ENCODE measurements at regions not wholly inside any gene's neighbourhood (a gene's known extent, or its start where the extent isn't known, plus 50 kb on each side); places are given as distances from the start of the nearest gene placed in this dataset.

DNA sequence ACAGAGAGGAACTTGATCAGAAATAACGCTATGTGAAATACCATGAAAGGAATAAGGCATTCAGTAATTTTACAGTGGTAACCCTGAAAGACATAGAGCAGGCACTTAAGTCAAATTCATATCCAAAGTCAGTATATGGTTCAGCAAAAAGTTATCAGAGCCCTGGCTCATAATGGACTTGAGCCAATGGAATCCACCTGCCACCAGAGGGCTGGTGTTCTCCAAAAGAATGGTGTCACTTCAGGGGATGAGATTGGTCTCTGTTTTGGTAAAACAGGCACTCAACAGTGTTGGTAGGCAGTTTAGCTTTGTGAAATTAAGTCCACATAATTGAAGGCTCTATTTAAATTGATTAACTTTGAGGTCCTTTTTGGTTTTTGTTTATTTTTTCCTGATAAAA lies 93.9 kb downstream of the LIG4 start:
- no peak overlapping the region for H3K27ac ChIP-seq
- H3K27me3 ChIP-seq = no peaks in the 10 kb centered on the region
- DNase-seq = no peak
- H3K4me1 ChIP-seq = no peaks in the 10 kb centered on the region
- intact Hi-C loops (cut with DNase I; ENCODE audit: low total_unique reads) = no loop called here
- H3K4me3 ChIP-seq = no peak overlapping the region
- TF ChIP-seq, protein P1, sequence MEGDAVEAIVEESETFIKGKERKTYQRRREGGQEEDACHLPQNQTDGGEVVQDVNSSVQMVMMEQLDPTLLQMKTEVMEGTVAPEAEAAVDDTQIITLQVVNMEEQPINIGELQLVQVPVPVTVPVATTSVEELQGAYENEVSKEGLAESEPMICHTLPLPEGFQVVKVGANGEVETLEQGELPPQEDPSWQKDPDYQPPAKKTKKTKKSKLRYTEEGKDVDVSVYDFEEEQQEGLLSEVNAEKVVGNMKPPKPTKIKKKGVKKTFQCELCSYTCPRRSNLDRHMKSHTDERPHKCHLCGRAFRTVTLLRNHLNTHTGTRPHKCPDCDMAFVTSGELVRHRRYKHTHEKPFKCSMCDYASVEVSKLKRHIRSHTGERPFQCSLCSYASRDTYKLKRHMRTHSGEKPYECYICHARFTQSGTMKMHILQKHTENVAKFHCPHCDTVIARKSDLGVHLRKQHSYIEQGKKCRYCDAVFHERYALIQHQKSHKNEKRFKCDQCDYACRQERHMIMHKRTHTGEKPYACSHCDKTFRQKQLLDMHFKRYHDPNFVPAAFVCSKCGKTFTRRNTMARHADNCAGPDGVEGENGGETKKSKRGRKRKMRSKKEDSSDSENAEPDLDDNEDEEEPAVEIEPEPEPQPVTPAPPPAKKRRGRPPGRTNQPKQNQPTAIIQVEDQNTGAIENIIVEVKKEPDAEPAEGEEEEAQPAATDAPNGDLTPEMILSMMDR (IDR thresholded peaks at IDR 0.05) = no peak
- TF ChIP-seq POLR2A (IDR thresholded peaks at IDR 0.05) = no peak
- H3K36me3 ChIP-seq = no peaks in the 10 kb centered on the region
- H3K9me3 ChIP-seq = no peaks in the 10 kb centered on the region
- WGBS, 5 donors = 84 to 97% (median 87%) methylated on average over 1 of the region's 1 CpG

DNA sequence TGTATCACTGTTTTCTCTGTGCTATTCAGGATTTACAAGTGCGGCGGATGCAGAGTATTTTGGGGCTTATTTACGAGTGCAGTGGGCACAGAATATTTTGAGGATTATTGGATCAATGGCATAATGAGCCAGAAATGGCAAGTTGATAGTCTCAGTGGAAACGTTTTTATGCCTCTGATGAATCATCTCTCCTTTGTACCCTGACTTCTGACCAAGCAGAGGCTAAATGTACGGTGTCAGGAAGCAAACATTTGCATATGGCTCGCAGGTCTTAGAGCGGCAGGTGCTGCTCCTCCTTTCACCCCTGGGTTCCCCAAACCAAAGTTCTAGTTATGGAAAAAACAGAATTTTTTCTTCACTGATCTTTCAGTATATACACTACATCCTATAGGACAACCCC lies 94.5 kb downstream of the LIG4 start:
- H3K9me3 ChIP-seq = no peaks in the 10 kb centered on the region
- H3K36me3 ChIP-seq = no peaks in the 10 kb centered on the region
- no peaks in the 10 kb centered on the region for H3K4me1 ChIP-seq
- 64 to 74% (median 71%) methylated on average over 7 of the region's 7 CpGs for WGBS, 5 donors
- H3K27me3 ChIP-seq = no peaks in the 10 kb centered on the region
- H3K27ac ChIP-seq = no peak overlapping the region
- DNase-seq = no peak
- no peak for TF ChIP-seq EP300 (IDR thresholded peaks at IDR 0.05)
- TF ChIP-seq, protein P1 (IDR thresholded peaks at IDR 0.05) = no peak
- no peak for TF ChIP-seq POLR2A (IDR thresholded peaks at IDR 0.05)
- no peak for TF ChIP-seq POLR2AphosphoS5 (IDR thresholded peaks at IDR 0.05)
- no peak overlapping the region for H3K4me3 ChIP-seq
- intact Hi-C loops (cut with DNase I; ENCODE audit: low total_unique reads) = no loop called here

DNA sequence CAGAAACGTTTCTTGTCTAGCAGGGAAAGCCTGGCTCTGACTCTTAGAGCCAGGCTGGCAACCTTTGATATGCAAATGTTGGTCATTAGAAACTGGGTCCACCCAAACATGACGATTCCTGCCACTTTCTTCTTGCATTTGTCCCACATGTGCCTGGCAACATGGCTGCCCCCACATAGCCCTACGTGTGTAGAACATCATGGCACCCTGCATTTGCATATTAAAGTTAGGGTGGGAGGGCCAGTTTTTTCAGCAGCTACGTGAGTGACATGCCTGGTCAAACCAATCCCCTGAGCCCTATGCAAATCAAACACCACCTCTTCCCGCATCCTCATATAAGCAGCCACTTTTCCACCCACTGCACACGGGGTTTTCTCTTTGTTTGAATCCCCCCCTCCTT lies 95.0 kb downstream of the LIG4 start:
- no peak for TF ChIP-seq POLR2AphosphoS5 (IDR thresholded peaks at IDR 0.05)
- TF ChIP-seq POLR2A (IDR thresholded peaks at IDR 0.05) = no peak
- no peak for TF ChIP-seq EP300 (IDR thresholded peaks at IDR 0.05)
- TF ChIP-seq, protein P1 (IDR thresholded peaks at IDR 0.05) = no peak
- Histone ChIP-seq H3K9me3 (no peaks in the 10 kb centered on the region), H3K27me3 (no peaks in the 10 kb centered on the region), H3K4me3 (no peak overlapping the region), H3K4me1 (no peaks in the 10 kb centered on the region), H3K27ac (no peak overlapping the region), H3K36me3 (no peaks in the 10 kb centered on the region)
- DNase-seq = no peak
- 74 to 83% (median 79%) methylated on average over 6 of the region's 6 CpGs for WGBS, 5 donors
- intact Hi-C loops (cut with DNase I; ENCODE audit: low total_unique reads) = no loop called here

DNA sequence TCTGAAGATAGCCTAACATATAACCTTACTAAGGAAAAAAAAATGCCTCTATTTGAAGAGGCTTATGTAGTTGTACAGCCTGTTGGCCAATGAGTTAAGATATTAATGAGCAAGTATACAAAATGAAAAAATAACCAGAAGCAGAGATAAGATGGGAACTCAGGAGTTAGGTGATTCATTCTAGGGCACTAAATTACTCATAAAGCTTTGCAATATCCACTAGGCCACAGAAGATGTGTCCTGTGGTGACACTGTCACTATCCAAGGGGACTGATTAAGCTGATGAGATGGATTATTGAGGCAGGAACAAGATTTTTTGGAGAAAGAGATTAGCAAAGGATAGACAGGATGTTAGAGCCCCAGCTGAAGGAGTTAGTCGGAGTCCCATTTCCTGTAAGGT lies 99.6 kb downstream of the LIG4 start:
- intact Hi-C loops (cut with DNase I; ENCODE audit: low total_unique reads) = no loop called here
- H3K27me3 ChIP-seq = no peaks in the 10 kb centered on the region
- H3K36me3 ChIP-seq = no peaks in the 10 kb centered on the region
- DNase-seq = no peak
- no peaks in the 10 kb centered on the region for H3K9me3 ChIP-seq
- no peak overlapping the region for H3K27ac ChIP-seq
- no peaks in the 10 kb centered on the region for H3K4me1 ChIP-seq
- TF ChIP-seq, protein P1 (IDR thresholded peaks at IDR 0.05) = no peak
- TF ChIP-seq POLR2AphosphoS5 (IDR thresholded peaks at IDR 0.05) = no peak
- WGBS, 5 donors = 65 to 79% (median 75%) methylated on average over 1 of the region's 1 CpG
- no peak overlapping the region for H3K4me3 ChIP-seq

DNA sequence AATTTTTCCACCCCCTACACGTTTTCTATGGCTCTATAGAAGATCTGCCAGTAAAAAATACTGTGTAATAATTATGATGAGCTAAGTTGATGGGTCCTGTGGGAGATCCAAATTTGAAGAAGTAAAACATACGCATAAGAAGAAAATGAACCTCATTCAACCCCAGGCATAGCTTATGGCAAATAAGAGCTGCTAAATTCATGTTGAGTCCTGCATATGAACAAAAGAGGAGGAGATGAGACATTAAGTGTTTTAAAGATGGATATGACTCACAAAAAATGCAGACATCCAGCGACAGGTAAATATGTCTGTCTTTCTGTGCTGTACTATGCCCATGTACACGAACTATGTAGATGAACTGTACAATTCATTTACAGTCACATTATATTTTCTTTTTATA lies 101.9 kb downstream of the LIG4 start:
- TF ChIP-seq, protein P1 (IDR thresholded peaks at IDR 0.05) = no peak
- TF ChIP-seq POLR2AphosphoS5 (IDR thresholded peaks at IDR 0.05) (no peak), POLR2A (IDR thresholded peaks at IDR 0.05) (no peak), EP300 (IDR thresholded peaks at IDR 0.05) (no peak)
- intact Hi-C loops (cut with DNase I; ENCODE audit: low total_unique reads) = no loop called here
- Histone ChIP-seq H3K27me3 (no peaks in the 10 kb centered on the region), H3K36me3 (no peaks in the 10 kb centered on the region), H3K27ac (no peak overlapping the region), H3K4me1 (no peaks in the 10 kb centered on the region), H3K4me3 (no peak overlapping the region), H3K9me3 (no peaks in the 10 kb centered on the region)
- 67 to 80% (median 70%) methylated on average over 4 of the region's 4 CpGs for WGBS, 5 donors
- no peak for DNase-seq
